OCI-LY1 (cell line): ENCODE measurements at regions not wholly inside any gene's neighbourhood (a gene's known extent, or its start where the extent isn't known, plus 50 kb on each side); places are given as distances from the start of the nearest gene placed in this dataset.

ENCODE experiments used
- EZH2 ChIP-seq: fragments of 200-600 bp; sonication (generic), shearing (Covaris generic); IDR thresholded peaks from 2 replicates; pipeline ENCODE4 v1.8.0; 2017; ENCODE audit warnings: borderline replicate concordance, mixed run types, mild to moderate bottlenecking, antibody characterized with exemption, low read length, moderate library complexity, mixed read lengths
- TF ChIP-seq, protein P1 (sequence below): fragments of 200-600 bp; sonication (generic), shearing (Covaris generic); IDR thresholded peaks from 2 replicates; pipeline ENCODE4 v1.5.1; 2017; ENCODE audit warnings: mild to moderate bottlenecking, antibody characterized with exemption, low read length, moderate library complexity, mixed read lengths

- TF ChIP-seq, protein P1, sequence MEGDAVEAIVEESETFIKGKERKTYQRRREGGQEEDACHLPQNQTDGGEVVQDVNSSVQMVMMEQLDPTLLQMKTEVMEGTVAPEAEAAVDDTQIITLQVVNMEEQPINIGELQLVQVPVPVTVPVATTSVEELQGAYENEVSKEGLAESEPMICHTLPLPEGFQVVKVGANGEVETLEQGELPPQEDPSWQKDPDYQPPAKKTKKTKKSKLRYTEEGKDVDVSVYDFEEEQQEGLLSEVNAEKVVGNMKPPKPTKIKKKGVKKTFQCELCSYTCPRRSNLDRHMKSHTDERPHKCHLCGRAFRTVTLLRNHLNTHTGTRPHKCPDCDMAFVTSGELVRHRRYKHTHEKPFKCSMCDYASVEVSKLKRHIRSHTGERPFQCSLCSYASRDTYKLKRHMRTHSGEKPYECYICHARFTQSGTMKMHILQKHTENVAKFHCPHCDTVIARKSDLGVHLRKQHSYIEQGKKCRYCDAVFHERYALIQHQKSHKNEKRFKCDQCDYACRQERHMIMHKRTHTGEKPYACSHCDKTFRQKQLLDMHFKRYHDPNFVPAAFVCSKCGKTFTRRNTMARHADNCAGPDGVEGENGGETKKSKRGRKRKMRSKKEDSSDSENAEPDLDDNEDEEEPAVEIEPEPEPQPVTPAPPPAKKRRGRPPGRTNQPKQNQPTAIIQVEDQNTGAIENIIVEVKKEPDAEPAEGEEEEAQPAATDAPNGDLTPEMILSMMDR = no peak
- no peak for TF ChIP-seq EZH2
These were observed 268.8 kb downstream of the DUSP6 start for GRCh38 chr12:89083491-89083890.
